ENCODE measurements at regions not wholly inside any gene's neighbourhood (a gene's known extent, or its start where the extent isn't known, plus 50 kb on each side); places are given as distances from the start of the nearest gene placed in this dataset.

DNA sequence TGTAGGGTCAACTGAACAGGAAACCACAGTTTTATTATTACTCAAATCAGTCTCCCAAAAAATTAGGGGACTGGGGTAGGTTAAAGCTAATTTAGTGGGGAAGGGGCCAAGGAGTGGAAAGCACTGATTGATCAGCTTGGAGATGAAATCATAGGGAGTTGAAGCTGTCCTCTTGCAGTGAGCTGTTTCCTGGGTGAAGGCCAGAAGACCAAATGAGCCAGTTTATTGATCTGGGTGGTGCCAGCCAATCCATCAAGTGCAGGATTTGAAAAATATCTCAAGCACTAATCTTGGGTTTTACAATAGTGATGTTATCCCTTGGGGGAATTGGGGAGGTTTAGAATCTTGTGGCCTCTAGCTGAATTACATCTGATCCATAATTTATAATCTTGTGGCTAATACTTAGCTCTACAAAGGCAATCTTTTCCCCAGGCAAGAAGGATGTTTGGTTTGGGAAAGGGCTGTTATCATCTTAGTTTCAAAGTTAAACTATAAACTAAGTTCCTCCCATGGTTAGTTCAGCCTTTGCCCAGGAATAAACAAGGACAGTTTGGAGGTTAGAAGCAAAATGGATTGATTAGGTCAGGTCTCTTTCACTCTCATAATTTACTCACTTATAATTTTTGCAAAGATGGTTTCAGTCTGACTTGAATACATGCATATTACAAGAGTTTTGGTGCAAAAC is 773.5 kb downstream of the XPNPEP1 start:
- Histone ChIP-seq H3K4me3 (no peak overlapping the region), H3K27ac (no peak overlapping the region)
- TF ChIP-seq CTCF (IDR thresholded peaks at IDR 0.05): no peak
- DNase-seq (ENCODE audit: low spot score): no peak

- Histone ChIP-seq H3K27ac (no peak overlapping the region), H3K4me3 (no peak overlapping the region)
- no peak for DNase-seq (ENCODE audit: low spot score)
- TF ChIP-seq CTCF (IDR thresholded peaks at IDR 0.05): no peak
These were observed 795.9 kb downstream of the XPNPEP1 start for GRCh38 chr10:109127363-109127762.

- no peak for TF ChIP-seq CTCF (IDR thresholded peaks at IDR 0.05)
- Histone ChIP-seq H3K27ac (no peak overlapping the region), H3K4me3 (no peak overlapping the region)
- DNase-seq (ENCODE audit: low spot score): no peak
These were observed 796.8 kb downstream of the XPNPEP1 start for GRCh38 chr10:109126541-109126940.

- no peak for TF ChIP-seq CTCF (IDR thresholded peaks at IDR 0.05)
- H3K27ac ChIP-seq: no peak overlapping the region
- no peak overlapping the region for H3K4me3 ChIP-seq
- no peak for DNase-seq (ENCODE audit: low spot score)
These were observed 797.3 kb downstream of the XPNPEP1 start for GRCh38 chr10:109126016-109126415.

- H3K27ac ChIP-seq: no peak overlapping the region
- DNase-seq (ENCODE audit: low spot score): no peak
- H3K4me3 ChIP-seq: no peak overlapping the region
- TF ChIP-seq CTCF (IDR thresholded peaks at IDR 0.05): no peak
These were observed 808.1 kb downstream of the XPNPEP1 start for GRCh38 chr10:109115179-109115578.

DNA sequence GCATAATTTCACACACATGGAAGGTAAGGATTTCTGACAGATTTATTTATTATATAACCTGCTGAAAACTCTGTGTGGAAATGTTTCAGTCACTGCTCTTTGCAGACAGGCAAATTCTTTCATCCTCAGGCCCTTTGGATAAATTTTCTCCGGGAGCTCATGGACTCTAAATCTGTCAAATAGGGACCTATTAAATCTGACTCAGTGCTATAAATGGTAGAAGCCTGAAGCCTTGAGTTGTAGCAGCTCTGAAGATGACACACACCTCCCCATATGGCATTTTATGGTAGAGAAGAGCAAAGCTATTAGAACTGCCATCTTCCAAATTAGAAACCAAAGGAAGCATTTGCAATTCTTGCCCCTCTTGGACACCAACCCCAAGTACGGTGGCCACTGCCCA is 808.7 kb downstream of the XPNPEP1 start:
- DNase-seq (ENCODE audit: low spot score): no peak
- no peak for TF ChIP-seq CTCF (IDR thresholded peaks at IDR 0.05)
- H3K27ac ChIP-seq: no peak overlapping the region

GRCh38 chr10:109106604-109107003 is 816.7 kb downstream of the XPNPEP1 start:
- H3K4me3 ChIP-seq: no peak overlapping the region
- no peak for TF ChIP-seq CTCF (IDR thresholded peaks at IDR 0.05)
- H3K27ac ChIP-seq: no peak overlapping the region
- DNase-seq (ENCODE audit: low spot score): no peak

More for the DNA sequence above, 808.7 kb downstream of the XPNPEP1 start:
- H3K4me3 ChIP-seq: no peak overlapping the region
